NCI-H1436 treated with DMSO at 0.1 percent for 48 hours (cell line): ENCODE measurements at regions not wholly inside any gene's neighbourhood (a gene's known extent, or its start where the extent isn't known, plus 50 kb on each side); places are given as distances from the start of the nearest gene placed in this dataset.
"Not testable (repeated sequence)": the region's sequence is repeated elsewhere in the genome, so short reads cannot be mapped to it uniquely, and the experiment has no call there.

Experiments
- DNase-seq: peaks from one replicate; lab custom pipeline; 2025; lab: John Stamatoyannopoulos, UW

DNA sequence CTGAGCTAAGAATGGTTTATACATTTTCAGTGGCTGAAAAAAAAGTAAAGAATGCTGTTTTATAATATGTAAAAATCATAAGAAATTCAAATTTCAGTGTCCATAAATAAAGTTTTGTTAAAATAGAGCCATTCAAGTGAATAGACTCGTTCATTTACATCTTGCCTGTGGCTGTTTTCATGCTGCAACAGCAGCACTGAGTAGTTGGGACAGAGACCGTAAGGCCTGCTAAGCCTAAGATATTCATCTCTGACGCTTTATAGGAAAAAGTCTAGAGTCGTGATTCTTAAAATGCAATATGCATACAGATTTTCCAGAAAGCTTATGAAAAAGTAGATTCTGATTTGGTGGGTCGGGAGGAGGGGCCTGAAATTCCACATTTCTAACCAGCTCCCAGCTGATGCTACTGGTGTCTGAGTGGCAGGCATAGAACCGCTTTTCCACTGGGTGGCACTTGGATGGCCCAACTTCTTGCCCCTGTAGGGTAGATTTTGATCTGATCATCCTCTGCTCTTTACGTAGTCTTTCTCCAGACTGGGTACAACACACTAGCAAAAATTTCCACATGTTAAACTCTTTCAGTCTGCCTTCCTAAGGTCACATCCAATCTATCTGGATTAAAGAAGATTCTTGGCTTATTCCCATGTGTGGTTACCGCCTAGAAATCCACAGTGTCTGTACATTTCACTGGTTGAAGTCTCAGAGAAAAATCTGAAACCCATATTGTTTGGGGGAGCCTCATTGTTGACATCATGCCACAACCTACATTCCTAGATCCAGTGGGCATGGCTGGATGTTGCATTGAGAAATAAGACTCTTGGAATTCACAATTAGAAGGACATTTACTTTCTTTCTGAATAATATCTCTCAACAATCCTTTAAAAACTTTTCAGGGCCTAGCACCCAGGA, 151.2 kb downstream of the C12orf75 start:
- no peak for DNase-seq

DNA sequence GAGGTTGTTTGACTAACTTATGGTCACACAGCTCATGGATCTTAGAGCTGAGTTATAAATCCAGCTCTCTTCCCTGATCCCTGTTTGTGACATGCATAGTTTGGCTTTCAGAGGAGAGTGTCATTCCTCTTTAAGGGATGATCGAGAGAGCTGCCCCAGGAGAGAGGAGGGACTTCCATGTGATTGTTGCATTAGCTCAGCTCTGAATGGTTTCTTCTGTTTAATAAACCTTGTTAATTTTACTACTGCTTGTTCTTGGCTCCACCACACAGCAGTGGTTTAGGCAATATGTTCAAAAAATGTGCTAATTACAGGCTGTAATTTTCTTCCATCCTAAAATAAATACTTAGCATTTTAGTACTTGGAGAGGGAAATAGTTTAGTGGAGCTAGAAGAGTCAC, 152.5 kb downstream of the C12orf75 start:
- DNase-seq = no peak

DNA sequence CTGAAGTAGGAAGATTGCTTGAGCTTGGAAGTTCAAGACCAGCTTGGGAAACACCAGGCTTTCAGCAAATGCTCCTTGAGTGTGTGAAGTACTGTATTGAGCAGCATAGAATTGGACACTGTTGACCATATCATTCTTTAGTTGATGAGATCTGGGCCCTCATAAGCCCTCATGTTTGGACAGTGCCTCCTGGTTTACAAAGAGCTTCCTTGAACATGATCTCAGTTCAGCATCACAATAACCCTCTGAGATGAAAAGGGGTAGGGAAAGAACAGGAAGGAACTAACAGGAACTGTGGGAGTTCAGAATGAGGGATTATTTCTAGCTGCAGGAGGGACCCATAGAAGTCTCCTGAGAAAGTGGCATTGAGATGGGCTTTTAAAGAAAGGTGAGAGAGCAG, 153.2 kb downstream of the C12orf75 start:
- no peak for DNase-seq

DNA sequence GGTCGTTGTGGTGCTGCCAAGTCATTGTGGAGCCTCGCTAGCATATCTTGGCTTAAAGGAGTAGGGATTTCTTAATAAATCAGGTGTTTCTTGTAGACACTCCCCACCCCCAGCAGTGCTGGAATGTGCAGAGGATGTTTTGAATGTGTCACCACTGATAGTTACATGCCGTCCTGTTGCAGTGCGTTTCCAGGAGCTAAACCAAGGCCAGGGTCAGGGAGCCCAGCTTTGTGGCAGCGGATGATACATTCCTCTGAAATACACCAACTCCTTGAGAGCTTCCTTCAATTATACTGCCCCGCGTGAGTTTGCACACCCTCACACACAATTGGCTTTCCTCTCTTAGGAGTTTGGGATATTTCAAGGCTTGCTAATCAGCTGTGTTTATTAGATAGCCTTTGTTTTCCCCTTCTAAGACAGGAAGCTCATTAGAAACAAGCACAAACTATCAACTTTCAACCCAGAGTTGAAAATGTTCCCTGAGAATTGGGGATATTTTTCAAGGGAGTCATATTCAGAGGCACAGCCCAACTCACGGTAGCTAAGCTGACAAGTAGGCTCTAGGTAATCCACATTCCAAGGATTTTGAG, 154.9 kb downstream of the C12orf75 start:
- DNase-seq = no peak

DNA sequence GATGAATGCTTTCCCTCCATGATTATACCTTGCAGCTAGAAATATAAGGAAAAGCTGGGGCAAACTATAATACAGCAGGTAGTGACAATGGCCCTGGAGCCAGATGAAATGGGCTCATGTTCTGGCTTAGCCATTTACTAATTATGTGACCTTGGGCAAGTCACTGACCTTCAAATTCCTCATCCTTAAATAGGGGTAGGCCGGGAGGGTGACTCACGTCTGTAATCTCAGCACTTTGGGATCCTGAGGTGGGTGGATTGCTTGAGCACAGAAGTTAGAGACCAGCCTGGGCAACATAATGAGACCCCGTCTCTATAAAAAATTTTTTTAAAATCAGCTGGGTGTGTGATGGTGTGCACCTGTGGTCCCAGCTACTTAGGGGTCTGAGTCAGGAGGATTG, 155.4 kb downstream of the C12orf75 start:
- no peak for DNase-seq

DNA sequence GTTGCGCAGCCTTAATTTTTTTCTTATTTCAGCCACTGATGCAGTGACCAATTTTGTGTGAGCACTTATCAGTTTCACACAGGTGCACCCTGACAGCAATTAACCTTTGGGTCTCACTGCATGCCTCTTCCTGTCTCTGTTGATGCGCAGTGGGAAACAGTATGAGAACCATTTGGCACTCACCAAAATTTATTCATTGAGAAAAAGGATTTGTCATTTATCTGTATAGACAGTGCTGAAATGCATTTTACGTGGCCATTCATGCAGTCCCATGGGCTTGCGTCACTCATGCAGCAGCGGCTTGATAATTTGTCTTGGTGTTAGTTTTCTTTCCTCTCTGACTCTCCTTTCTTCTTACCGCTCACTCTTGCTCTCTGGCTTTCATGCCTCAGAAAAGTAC, 157.5 kb downstream of the C12orf75 start:
- peak; percentile 22 for DNase-seq

DNA sequence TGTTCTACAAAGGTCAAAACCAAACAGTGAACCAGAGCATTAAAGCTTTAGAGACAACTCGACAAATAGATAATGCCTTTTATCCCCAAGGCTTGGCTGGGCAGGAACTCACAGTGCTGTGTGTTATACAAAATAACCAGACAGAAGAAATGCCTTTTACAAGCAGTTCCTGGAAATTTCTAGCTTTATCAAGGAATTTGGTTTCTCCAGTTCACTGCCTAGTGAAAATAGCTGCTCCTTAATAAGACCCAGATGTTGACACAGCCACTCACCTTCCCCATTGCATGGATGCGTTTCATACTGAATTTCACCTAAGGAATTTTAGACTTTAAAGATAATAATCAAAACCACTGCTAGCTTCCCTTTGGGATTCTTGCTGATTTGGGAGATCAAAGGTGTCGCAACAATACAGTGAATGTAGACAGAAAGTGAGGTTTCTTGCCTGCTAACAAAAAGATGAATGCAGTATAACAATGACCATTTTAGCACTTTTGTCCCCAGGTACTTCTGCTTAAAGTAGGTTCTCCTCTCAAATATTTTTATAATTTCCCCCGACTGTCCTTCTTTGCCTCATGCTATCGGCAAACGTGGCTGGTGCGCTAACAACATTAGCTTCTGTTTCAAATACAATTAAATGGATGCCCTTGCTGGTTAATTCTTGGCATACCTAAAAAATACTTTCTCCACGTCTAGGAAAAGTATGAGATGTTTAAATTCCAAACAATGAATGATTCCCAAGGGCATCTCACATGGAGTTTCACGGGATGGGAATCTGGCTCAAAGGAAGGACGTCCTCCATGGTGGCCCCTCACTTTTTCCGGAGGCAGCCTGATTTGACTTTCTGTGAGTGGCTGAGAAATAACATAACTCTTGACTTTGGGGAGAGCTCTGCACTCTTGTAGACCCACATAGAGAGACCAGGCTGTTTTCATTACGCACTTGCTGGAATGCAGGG, 162.4 kb downstream of the C12orf75 start:
- DNase-seq = no peak

DNA sequence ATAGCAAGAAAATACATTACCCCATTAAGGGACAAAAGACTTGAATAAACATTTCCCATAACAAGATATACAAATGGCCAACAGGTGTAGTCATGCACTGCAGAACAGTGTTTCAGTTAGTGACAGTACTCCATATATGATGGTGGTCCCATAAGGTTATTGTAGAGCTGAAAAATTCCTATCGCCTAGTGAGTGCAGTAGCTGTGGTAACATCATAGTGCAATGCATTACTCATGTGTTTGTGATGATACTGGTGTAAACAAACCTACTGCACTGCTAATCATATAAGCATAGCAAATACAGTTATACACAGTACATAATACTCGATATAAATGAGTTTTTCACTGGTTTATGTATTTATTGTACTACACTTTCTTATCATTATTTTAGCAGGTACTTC, 168.7 kb downstream of the C12orf75 start:
- DNase-seq = no peak

DNA sequence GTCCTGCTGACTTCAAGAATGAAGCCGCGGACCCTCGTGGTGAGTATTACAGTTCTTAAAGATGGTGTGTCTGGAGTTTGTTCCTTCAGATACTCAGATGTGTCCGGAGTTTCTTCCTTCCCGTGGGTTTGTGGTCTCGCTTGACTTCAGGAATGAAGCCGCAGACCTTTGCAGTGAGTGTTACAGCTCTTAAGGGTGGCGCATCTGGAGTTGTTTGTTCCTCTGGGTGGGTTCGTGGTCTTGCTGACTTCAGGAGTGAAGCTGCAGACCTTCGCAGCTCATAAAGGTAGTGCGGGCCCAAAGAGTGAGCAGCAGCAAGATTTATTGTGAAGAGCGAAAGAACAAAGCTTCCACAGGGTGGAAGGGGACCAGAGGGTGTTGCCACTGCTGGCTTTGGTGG, 170.2 kb downstream of the C12orf75 start:
- not testable (repeated sequence) for DNase-seq

DNA sequence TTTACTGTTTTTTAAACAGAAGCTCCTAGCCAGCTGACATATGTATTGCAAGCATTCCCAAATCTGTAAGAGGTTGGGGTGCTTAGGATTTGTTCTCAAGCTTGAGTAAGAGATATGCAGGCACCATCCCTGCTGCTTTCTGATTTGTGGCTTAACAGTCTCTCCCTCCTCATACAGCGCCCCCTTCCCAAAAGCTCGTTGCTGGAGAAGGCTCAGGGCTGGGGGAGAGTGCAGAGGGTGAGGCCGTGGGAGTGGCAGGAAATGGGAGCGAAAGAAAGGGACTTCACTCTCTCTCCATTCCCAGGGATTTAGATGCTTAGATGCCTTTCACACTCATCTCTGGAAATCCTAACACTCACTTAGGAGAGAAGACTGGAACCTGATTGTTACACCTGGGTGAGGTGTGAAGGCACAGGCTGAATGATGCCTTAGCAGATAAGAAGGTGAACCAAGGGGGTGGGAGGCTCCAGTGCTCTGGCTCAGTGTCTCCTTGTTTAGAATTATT, 172.0 kb downstream of the C12orf75 start:
- DNase-seq = no peak

DNA sequence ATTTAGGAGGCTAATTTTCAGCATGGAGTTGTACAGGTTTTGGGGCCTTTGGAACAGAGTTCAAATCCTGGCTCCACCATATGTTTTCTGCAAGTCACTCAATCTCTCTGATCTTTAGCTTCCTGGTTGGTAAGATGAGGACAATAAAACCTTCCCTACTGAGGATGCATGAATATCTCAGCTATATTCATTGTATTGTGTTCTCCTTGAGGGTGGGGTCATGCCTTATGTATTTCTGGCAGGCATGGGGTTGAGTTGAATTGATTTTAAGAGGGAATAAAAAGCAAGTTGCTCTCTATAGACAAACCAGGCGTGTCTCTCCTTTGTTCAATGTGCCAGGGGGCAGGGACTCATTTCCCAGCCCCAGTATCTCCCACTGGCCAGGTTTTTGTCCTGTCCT, 173.1 kb downstream of the C12orf75 start:
- no peak for DNase-seq

DNA sequence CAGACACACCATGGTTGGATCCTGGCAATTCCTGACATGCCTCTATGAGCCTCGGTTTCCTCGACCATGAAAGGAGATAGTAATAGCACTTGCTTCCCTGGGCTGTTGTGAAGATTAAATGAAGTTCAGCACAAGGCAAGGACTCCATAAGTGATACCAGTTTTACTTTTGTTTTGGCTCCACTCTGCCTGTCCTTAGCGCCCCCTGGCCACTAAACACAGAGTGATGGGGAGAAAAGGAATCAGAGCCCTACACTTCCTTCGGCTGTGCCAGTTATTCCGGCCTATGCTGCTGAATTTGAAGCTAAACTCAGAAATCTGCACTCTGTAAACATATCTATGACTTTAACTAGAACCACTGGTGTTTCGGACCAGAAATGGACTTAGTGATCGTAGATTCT, 173.8 kb downstream of the C12orf75 start:
- DNase-seq = no peak

DNA sequence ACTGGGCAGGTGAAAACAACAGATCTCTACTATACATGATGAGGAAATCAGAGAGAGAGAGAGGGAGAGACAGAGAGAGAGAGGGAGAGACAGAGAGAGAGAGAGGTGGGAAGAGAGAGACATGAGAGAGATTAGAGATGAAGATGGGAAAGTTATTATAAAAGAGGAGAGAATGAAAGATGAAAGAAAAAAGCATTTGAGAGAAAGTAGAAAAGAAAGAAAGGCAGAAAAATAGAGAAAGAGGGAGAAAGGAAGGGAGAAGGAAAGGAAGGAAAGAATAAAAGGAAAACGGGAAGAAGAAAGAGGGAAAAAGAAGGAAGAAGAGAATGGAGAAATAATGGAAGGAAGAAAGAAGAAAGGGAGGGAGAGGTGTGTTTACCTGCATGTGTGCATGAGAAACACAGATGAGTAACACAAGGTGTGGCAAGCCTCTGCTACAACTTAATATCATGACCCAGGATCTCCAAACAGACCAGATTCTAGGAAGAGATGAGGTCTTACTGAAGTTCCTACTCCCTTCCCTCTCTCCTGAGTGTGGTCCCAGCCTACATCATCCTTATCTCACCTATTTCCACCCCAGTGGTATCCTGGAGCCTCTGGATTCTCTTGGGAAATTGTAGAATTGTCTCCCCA, 176.3 kb downstream of the C12orf75 start:
- DNase-seq = no peak

DNA sequence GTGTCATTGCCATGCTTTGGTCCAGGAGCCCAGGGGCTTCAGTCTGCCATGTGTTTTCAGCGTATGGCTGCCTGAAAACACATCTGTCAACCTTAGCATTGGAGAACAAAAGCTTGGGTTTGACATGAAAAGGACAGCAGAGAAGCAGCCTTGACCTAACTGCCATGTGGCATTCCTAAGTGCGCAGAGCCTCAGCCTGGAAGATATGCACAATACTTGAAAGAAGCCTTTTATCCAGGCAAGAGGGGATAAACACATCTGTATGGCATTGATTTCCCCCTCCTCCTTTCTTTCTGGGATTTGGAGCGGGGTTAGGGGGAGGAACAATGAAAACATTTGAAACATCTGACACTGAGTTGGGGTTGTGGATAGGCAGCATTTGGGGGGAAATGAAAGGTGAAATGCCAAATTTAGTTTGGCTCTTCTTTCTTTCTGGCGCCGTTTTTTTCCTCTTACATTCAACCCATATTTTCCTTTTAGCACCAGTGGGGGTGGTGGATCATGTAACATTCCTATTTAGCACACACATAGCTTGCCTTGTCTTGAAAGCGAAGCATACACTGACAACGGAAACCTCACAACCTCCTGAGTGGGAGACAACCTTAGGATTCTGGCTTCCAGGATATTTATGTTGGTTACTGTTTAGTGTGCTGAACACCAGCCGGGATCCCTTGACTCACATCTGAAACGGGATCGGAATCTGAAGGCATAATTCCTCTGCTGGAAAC, 177.0 kb downstream of the C12orf75 start:
- DNase-seq = no peak

DNA sequence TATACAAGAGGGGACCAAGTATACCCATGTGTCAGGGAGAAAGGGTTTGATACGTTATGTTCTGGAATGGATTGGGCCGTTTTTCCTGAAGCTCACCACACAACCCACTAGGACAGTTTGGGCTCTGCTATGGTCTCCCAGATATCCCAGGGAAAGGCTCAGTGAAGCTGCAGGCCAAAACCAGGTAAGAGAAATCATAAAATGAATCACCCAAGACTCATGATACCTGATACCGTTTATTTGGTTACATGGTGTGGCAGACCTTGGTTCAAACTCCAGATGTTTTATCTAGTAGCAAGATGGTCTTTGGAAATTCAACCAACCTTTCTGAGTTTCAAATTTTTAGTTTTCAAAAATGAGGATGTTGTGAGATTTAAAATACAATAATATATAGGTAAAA, 177.6 kb downstream of the C12orf75 start:
- no peak for DNase-seq

DNA sequence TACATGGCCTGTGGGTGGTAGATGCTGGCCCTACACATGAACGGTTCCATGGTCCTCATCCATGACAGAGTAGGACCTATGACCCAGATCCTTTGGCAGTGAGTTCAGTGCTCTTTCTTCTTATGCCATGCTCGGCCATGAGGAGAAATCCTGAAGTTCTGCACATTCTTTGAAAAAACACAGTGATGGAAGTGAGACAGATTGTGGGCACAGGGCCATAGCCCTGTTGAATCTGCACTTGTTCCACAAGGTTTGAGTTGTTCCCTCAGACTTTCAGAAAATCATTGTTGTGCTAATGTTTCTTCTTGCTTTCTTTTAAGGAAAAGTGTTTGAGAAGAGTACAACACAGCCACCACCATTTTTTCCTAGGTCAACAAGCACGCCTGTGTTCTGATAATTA, 180.0 kb downstream of the C12orf75 start:
- no peak for DNase-seq

DNA sequence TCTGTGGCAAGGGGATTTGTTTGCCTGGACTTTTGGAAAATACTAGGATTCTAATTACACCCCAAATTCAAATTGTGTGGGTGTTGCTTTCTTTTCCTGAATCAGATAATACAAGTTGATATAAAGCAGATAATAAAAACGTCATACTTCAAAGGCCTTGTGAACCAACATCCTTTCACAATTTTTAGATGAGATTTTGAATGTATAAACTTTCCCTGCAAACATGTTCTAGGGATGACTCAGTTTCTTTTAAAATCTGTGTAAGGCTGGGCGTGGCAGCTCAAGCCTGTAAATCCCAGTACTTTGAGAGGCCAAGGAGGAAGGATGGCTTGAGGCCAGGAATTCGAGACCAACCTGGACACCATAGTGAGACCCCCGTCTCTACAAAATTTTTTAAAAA, 182.4 kb downstream of the C12orf75 start:
- DNase-seq = not testable (repeated sequence)

DNA sequence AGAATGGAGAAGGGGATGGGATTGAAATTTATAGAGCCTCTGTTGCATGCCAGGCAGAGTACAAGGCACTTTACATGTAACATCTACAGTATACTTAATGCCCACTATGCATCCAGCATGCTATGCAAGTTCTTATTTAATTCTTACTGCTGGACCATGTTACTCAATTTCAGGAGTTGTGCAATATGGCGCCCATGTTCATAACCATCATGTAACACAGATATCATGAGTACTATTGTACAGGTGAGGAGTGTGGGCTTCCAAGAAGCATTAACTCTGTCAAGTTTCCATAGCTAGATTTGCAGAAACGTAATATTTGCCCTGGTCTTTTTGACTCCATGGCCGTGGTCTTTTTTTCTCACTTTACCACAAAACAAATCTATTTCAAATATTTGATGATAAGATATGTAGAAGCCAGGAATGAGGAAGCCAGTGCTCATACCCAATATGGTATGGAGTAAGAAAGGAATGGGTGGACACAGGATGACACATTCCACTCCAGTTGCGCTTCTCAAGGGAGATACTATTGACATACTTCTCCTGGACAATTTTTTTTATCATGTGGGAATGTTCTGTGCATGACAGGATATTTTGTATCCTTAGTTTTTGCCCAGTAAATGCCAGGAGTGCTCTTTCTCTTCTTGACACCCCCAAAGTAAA, 191.8 kb downstream of the C12orf75 start:
- DNase-seq = no peak

DNA sequence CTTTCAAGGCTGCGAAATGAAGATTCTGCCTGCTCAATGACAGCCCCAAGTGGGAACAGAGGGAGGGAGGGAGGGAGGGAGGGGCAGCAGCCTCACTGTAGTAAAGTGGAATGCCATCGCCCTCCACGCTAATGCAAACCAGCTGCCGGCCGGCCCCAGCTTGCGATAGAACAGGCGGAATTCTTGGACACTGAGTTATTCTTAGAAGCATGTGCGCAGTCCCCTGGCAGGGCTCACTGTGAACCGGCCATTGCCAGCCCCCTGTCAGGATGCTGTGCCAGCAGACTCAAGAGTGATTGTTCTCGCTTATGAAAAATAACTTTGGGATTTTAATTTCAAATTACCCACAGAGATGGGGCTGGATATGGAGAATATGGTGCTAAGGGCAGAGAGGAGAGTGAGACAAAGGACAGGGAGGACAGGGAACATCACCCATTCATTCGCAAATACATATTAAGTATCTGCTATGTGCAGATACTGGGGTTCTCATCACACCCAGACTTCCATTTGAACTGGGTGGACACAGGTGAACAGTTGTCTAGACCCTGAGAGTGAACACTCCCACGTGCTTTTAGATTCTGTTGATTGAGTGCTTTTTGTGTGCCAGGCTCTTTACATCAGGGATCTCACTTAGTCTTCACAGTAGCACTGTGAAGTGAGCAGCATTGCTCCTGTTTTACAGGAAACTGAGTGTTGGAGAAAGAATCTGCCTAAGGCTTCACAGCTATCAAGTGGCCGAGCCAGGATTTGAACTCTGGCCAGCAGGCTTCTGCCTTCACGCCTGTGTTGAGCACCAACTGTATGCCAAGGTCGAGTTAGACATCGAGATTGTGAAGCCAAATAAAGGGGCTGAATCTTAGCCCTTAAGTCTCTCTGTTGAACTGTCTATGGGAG, 192.9 kb downstream of the C12orf75 start:
- DNase-seq = no peak

DNA sequence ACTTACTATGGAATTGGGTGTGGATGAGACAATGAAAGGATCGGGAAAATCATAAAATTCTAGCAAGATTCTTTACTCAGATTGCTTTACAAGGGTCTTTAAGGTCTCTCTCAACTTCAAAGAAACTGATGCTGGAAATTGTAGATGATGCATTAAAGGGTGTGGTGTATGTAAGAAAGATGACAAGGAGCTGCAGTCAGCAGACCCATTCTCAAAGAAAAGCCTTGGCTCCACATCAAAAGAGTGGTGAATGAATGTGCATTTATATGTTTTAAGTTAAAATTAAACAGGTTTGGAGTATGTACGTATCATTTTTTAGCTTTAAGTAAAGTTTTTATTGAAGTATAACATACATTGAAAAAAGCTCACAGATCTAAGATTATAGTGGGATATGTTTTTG, 194.5 kb downstream of the C12orf75 start:
- no peak for DNase-seq
